ENCODE measurements at regions not wholly inside any gene's neighbourhood (a gene's known extent, or its start where the extent isn't known, plus 50 kb on each side); places are given as distances from the start of the nearest gene placed in this dataset.

- Mint-ChIP-seq H3K27ac (no peak overlapping the region), H3K4me3 (no peak overlapping the region), H3K4me1 (peaks cover 5% of the 10 kb centered on the region), H3K27me3 (ENCODE audit: insufficient read depth) (peaks cover 13% of the 10 kb centered on the region), H3K36me3 (ENCODE audit: low read depth) (peaks cover 7% of the 10 kb centered on the region), H3K9me3 (peaks cover 27% of the 10 kb centered on the region)
- no peak overlapping the region for H3K27ac ChIP-seq (ENCODE audit: low read depth, low read length)
- no peaks in the 10 kb centered on the region for H3K27me3 ChIP-seq (ENCODE audit: control insufficient read depth, insufficient read depth, low read length, poor library complexity, severe bottlenecking)
- no peaks in the 10 kb centered on the region for H3K4me1 ChIP-seq (ENCODE audit: control insufficient read depth, insufficient read depth, low read length)
- DNase-seq = no peak
- H3K9ac ChIP-seq (ENCODE audit: extremely low read depth, low read length, poor library complexity, severe bottlenecking) = no peak overlapping the region
- TF ChIP-seq CTCF (conservative IDR thresholded peaks at IDR 0.05) = no peak
- peaks cover 25% of the 10 kb centered on the region for H3K9me3 ChIP-seq (ENCODE audit: control insufficient read depth, low read length)
- H3K4me3 ChIP-seq (ENCODE audit: low read length) = no peak overlapping the region
- H3K36me3 ChIP-seq (ENCODE audit: control insufficient read depth, insufficient read depth, low read length) = no peaks in the 10 kb centered on the region
- WGBS, 2 experiments (ENCODE audit: insufficient coverage in 1 of 2, insufficient read length in 1 of 2) = 84% methylated on average over 3 of the region's 3 CpGs; no CpG with 5 or more reads in 1 of the 2 experiments
Measured at GRCh38 chr14:61109288-61109687, 128.2 kb downstream of the SLC38A6 start.

DNA sequence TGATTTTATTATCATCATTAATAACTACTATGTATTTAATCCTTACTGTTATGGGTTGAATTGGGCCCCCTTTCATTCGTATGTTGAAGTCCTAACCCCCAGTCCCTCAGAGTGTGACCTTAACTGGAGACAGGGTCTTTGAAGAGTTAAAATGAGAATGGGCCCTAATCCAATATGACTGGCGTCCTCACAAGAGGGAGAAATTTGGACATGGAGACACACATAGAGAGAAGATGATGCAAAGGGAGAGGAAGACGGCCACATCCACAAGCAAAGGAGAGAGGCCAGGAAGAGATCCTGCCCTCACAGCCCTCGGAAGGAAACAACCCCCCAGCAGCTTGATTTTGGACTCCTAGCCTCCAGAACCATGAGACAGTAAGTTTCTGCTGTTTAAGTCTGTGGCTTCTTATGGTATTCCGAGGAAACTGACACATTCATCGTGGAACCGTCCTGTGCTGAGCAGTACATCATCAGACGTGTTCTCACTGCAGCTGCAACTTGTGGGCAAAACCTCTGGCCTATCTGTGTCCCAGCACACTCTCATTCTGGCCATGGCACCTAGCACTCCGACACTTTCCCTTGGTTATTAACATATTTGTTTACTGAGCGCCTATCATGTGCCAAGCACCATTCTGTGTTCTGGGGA, 127.6 kb downstream of the SLC38A6 start:
- Histone ChIP-seq H3K36me3 (ENCODE audit: control insufficient read depth, insufficient read depth, low read length) (no peaks in the 10 kb centered on the region), H3K4me1 (ENCODE audit: control insufficient read depth, insufficient read depth, low read length) (no peaks in the 10 kb centered on the region), H3K9ac (ENCODE audit: extremely low read depth, low read length, poor library complexity, severe bottlenecking) (no peak overlapping the region), H3K9me3 (ENCODE audit: control insufficient read depth, low read length) (peaks cover 19% of the 10 kb centered on the region), H3K27me3 (ENCODE audit: control insufficient read depth, insufficient read depth, low read length, poor library complexity, severe bottlenecking) (no peaks in the 10 kb centered on the region), H3K27ac (ENCODE audit: low read depth, low read length) (no peak overlapping the region), H3K4me3 (ENCODE audit: low read length) (no peak overlapping the region)
- peaks cover 20% of the 10 kb centered on the region for H3K9me3 Mint-ChIP-seq
- no peak overlapping the region for H3K4me3 Mint-ChIP-seq
- TF ChIP-seq CTCF (conservative IDR thresholded peaks at IDR 0.05) = no peak
- no peak for DNase-seq
- peaks cover 12% of the 10 kb centered on the region for H3K4me1 Mint-ChIP-seq
- H3K36me3 Mint-ChIP-seq (ENCODE audit: low read depth) = no peaks in the 10 kb centered on the region
- H3K27me3 Mint-ChIP-seq (ENCODE audit: insufficient read depth) = peaks cover 13% of the 10 kb centered on the region
- 92 to 98% methylated on average over 9 to 10 of the region's 10 CpGs for WGBS, 2 experiments (ENCODE audit: insufficient coverage in 1 of 2, insufficient read length in 1 of 2)
- H3K27ac Mint-ChIP-seq = no peak overlapping the region

- Histone ChIP-seq H3K9ac (ENCODE audit: extremely low read depth, low read length, poor library complexity, severe bottlenecking) (no peak overlapping the region), H3K4me1 (ENCODE audit: control insufficient read depth, insufficient read depth, low read length) (no peaks in the 10 kb centered on the region), H3K36me3 (ENCODE audit: control insufficient read depth, insufficient read depth, low read length) (no peaks in the 10 kb centered on the region), H3K4me3 (ENCODE audit: low read length) (no peak overlapping the region), H3K27me3 (ENCODE audit: control insufficient read depth, insufficient read depth, low read length, poor library complexity, severe bottlenecking) (no peaks in the 10 kb centered on the region), H3K27ac (ENCODE audit: low read depth, low read length) (no peak overlapping the region), H3K9me3 (ENCODE audit: control insufficient read depth, low read length) (peaks cover 16% of the 10 kb centered on the region)
- Mint-ChIP-seq H3K4me1 (peaks cover 19% of the 10 kb centered on the region), H3K27ac (no peak overlapping the region), H3K4me3 (no peak overlapping the region), H3K27me3 (ENCODE audit: insufficient read depth) (peaks cover 13% of the 10 kb centered on the region), H3K9me3 (peaks cover 17% of the 10 kb centered on the region), H3K36me3 (ENCODE audit: low read depth) (no peaks in the 10 kb centered on the region)
- DNase-seq = no peak
- WGBS, 2 experiments (ENCODE audit: insufficient coverage in 1 of 2, insufficient read length in 1 of 2) = 92 to 98% methylated on average over 4 to 5 of the region's 6 CpGs
- TF ChIP-seq CTCF (conservative IDR thresholded peaks at IDR 0.05) = no peak
Measured at GRCh38 chr14:61107869-61108493, 126.9 kb downstream of the SLC38A6 start.
